Epidermal melanocyte (primary cell): ENCODE measurements at regions not wholly inside any gene's neighbourhood (a gene's known extent, or its start where the extent isn't known, plus 50 kb on each side); places are given as distances from the start of the nearest gene placed in this dataset.

Source experiments
- DNase-seq: peaks from one replicate; pipeline ENCODE4 v3.0.0; 2011; ENCODE audit warnings: low spot score; ENCODE audit not compliant: insufficient read length

DNA sequence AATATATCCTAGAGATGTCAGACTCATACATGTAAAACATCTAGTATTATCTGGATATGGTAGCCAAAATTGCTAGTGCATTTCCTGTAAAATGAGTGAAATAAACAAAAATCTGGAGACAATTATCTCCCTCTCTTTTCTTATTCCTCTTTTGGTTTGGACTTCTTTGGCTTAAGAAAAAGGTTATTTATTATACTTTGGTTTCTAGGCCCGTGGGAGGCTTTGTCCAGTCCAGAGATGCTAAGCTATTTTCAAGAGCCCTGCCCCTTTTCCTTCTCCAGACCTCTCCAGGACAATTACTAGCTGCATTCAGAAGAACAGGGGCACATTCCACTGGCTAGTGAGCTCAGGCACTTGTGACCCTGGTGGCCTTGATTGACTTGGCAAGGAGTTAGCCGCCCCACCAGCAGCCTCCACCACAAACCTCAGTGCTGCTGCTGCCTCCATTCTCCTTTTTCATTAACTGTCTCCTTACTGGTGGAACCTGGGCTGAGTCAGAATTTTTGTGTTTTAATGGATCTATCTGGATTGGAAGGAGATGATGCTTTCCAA lies 747.3 kb upstream of the TENM4 start:
- no peak for DNase-seq

DNA sequence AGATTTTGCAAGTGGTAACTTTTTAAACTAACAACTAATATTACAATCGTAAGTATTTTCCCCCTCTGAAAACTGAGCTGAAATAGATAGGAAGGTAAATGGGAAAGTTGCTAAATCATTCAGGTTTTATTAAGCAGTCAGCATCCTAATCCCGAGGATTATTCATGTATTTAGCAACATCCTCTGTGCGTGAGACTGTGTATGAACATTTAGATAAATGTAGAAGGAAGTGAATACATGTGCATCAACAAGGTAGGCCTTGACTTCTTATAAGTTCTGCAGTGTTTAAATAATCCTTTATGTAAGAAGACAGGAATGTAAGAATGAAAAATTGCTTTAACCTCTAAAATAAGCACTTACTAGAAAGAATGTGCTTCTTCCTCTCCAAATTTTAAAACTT lies 745.9 kb upstream of the TENM4 start:
- no peak for DNase-seq

- DNase-seq: no peak
Observed at GRCh38 chr11:80182901-80183300, 742.1 kb upstream of the TENM4 start.

- no peak for DNase-seq
Observed at GRCh38 chr11:80173371-80174136, 732.7 kb upstream of the TENM4 start.

GRCh38 chr11:80168796-80169195 lies 728.0 kb upstream of the TENM4 start:
- DNase-seq: no peak

GRCh38 chr11:80167766-80168165 lies 726.9 kb upstream of the TENM4 start:
- DNase-seq: no peak

DNA sequence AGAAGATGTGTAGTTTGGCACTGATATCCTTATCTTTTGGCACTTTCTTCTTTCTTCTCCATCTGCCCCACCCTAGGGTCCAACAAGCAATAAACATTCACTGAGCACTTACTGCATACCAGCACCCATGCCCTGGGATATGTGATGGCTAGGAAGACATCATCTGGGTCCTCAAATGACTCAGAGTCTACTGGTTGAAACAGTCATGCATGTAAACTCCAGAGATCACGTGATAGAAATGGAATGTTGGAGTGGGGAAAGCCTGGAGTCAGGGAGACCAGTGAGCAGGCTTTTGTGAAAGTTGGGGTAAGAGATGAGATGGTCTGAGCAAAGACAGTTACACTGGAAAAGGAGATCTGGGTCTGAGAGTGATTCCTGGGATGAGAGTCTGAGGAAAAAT lies 724.9 kb upstream of the TENM4 start:
- no peak for DNase-seq

DNA sequence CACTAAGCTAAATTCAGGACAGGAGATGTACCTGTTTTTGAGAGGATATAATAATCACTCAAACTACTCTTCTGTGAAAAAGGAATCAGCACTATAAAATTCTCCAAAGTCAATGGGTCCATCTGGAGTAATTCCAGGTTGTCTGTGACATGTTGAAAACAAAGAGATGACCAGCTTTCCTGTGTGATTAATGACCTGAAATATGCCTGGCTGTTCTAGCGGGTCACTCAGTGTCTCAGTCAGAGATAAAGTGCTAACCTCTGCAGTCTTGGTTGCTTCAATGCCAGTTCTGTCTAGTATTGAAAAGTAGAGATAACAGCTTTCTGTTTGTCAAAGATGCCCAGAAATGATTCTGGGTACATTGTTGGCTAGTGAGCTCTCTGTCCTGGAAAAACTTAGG lies 722.6 kb upstream of the TENM4 start:
- DNase-seq: no peak

DNA sequence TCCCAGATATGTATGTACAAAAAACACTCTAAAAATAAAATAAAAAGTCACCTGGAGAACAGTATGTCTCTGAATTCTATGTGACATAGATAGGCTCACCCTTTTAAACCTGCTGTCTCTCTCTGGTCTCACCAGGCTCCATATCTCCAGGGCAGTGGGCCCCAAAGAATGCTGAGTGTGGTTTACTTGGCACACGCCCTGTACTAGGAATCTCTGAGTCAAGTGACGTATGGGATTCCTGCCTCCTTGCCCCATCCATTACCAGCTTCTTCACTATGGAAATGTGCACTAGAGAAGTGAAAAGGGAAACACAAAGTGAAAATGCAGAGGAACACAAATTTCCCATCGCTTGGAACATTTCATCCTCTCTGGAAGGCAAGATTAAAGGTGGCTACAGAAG lies 722.2 kb upstream of the TENM4 start:
- no peak for DNase-seq

DNA sequence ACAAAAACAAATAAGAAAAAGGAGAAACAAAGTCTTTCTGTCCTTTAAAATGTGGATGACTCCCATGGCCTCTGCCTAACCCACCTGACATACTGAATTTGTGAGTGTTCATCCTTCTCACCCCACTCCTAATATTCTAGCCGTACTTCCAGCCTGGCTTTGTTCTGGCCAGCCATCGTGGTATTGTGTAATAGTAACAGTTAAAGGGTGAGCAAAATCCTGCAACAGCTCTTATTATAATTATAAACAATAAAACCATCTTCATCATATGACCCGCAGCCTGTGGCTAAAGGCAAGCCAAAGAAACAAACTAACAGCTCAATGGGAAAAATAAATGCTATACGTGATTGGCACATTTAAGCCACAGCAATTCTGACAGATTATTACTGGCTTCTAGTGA lies 721.6 kb upstream of the TENM4 start:
- DNase-seq: no peak

DNA sequence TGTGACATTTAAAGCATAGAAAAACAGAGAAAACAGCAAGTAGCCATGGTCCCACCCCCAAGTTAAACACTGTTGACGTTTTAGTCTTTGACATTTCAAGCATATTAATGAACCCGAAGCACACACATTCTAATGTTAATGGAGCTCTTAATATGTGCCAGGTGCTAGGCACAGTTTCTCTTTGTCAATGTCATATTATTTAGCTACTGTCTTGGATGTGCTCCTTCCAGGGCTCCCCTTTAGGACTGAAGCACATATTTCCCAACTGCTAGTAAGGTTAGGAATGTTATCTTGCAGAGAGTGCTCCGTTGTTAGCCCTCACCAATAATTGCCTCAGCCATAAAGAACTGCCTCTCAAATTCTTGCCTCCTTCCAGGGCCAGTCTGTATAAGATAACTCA lies 716.6 kb upstream of the TENM4 start:
- no peak for DNase-seq

DNA sequence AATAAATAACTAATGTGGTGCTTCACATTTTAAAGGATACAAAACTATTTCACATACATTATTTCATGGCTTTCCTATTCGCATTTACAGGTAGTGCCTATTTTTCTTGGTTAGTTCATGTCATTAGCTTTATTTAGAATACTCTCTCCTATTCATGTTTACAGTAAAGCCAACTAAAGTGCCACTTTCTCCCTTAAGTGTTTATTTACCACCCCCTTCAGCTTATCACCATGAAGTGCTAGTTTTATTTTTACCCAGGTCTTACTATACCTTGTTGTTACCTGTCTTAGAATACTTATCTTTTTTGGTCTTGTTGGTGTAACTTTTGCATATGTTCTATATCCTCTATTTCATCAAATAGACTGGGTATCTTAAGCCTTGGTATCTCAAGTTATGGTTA lies 715.2 kb upstream of the TENM4 start:
- no peak for DNase-seq

GRCh38 chr11:80155412-80156017 lies 714.7 kb upstream of the TENM4 start:
- no peak for DNase-seq

DNA sequence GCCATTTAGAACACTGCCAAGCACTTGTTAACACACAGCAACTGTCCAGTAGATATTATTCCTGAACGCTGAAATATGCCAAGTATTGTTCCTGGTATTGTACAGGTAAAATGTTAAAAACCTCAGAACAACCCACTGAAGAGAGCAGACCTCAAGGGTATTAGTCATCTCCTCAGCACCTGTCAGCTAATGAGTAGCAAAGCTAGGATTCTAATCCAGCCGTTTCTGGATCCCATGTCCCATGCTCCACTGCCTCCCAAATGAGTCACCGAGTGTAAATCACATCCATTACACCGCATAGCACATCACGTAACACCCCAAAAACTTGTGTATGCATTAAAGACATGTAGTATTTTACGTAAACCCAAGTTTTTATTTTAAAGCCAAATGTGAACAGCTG lies 705.4 kb upstream of the TENM4 start:
- DNase-seq: no peak

- DNase-seq: no peak
Observed at GRCh38 chr11:80144897-80145594, 704.2 kb upstream of the TENM4 start.

GRCh38 chr11:80136991-80137390 lies 696.2 kb upstream of the TENM4 start:
- no peak for DNase-seq

DNA sequence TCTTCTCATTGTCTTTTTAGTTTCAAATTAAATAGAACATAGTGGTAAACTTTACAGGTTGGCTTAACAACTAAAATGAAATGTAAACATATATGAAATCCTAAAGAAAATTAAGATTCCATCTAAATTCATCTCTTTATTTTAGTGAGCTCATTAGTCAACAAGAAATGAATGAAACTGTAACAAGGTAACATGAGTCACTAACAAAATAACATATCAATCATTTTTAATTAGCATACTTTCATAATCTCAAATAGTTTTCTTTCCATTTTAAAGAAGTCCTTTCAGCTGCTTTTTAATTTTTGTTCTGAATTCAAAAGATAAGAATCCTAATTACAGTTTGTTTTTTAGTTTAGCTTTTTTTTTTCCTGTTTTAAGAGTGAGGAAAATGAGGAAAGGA lies 688.6 kb upstream of the TENM4 start:
- no peak for DNase-seq

- no peak for DNase-seq
Observed at GRCh38 chr11:80122211-80122610, 681.4 kb upstream of the TENM4 start.

DNA sequence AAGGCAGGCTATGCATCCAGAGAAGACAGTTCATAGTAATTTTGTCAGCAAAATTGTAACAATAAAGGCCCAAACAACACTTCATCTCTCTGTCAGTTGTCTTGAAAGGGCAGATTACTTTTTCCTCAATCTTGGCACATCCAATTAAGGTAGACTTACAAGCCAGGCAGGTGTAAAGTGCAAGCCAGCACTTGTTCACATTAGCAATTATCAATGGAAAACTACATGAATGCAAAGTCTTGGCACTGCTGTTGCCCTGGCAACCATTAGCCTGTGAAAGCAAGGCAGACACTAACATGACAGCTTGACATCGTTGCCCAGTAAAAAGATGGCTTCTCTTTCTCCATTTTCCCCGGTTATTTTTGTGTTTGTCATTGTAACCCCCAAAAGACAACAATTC lies 677.2 kb upstream of the TENM4 start:
- DNase-seq: no peak

- no peak for DNase-seq
Observed at GRCh38 chr11:80116796-80117195, 676.0 kb upstream of the TENM4 start.

DNA sequence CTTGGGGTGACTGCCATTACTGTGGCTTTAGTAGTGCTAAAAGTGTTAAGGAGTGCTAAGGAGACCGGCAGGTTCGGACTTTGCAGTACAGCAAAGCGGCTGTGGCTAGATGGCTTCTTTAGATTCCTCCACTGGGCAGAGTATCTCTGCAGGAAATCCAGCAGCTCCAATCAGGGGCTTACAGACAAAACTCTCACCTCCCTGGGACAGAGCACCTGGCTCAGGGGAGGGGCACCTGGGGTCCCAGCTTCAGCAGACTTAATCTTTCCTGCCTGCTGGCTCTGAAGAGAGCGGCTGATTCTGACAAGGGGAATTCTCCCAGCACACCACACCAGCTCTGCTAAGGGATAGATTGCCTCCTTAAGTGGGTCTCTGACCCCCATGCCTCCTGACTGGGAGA lies 668.8 kb upstream of the TENM4 start:
- DNase-seq: no peak

DNA sequence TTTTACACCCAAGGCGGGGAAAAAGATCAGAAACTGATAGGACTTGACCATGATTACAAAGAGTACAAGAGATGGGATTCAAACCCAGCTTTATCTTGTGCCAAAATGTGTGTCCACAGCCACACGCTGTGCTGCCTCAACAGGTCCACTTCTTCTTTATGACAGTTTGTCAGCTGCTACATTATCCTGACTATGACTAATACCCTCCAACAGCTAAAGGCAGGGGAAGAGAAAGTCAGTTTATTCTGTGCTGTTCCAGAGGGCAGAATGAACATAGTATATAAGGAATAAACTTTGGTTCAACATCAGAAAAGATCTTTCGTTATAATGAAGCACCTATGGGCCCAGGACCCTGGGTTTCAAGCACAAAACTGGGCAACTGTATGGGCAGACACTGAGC lies 668.2 kb upstream of the TENM4 start:
- DNase-seq: no peak
